K562 (cell line): ENCODE measurements at regions not wholly inside any gene's neighbourhood (a gene's known extent, or its start where the extent isn't known, plus 50 kb on each side); places are given as distances from the start of the nearest gene placed in this dataset.

Experiments
- ATAC-seq: fragments of 200-7000 bp; cut with Tn5 transposase; 3 replicates; pipeline ENCODE4 v1.9.1; 2020; ENCODE audit warnings: moderate library complexity
- BruUV-seq: library from RNA; stranded (reverse); fragments of 400-500 nt; replicated peaks from 2 replicates; lab custom pipeline; 2021; lab: Mats Ljungman, UMichigan
- CTCF ChIA-PET: fragments of 300-600 bp; formaldehyde crosslinking; extraction: SDS; loops from one replicate; lab custom pipeline; 2021; ENCODE audit warnings: low intra/inter-chr PET ratio; lab: Yijun Ruan, JAX
- POLR2A ChIA-PET: fragments of 300-600, 350-650 bp; sonication (Branson Sonifier 250); formaldehyde crosslinking; extraction: SDS; loops from one replicate; lab custom pipeline; 2021; ENCODE audit warnings: antibody characterized with exemption, inconsistent platforms; lab: Yijun Ruan, JAX
- DNase-seq, 4 experiments: peaks; one replicate each; pipeline versions ENCODE4 v3.0.0 to v3.0.0-alpha.2; 2011 to 2018; ENCODE audit warnings: low spot score in 3 of 4, mixed read lengths in 3 of 4; ENCODE audit errors: extremely low read depth in 1 of 4
- FAIRE-seq: peaks from 2 replicates; lab custom pipeline; 2011; peaks lifted over from hg19 to GRCh38; lab: Jason Lieb, UNC
- H2AFZ ChIP-seq: 2 replicates; pipeline ENCODE4 v1.6.0; 2011; ENCODE audit warnings: low read depth, low read length, control low read depth, inconsistent platforms
- H3K27ac ChIP-seq: fragments of 200-600 bp; 3 replicates; pipeline ENCODE4 v1.8.0; 2011; ENCODE audit warnings: low read depth, mild to moderate bottlenecking, control low read depth, inconsistent platforms, low read length, moderate library complexity, mixed read lengths; ENCODE audit errors: extremely low read depth
- H3K27me3 ChIP-seq, 2 experiments: fragments of 300-600 bp in 1 of 2; 2 replicates in 1 of 2; 3 replicates in 1 of 2; pipeline versions ENCODE4 v1.6.0 to v1.8.0; 2011; ENCODE audit warnings: inconsistent platforms in 2 of 2, low read length in 2 of 2, mild to moderate bottlenecking in 1 of 2, mixed read lengths in 1 of 2, moderate library complexity in 1 of 2; ENCODE audit not compliant: control insufficient read depth in 2 of 2, insufficient read depth in 2 of 2
- H3K36me3 ChIP-seq: fragments of 300-600 bp; 3 replicates; pipeline ENCODE4 v1.8.0; 2011; ENCODE audit warnings: mild to moderate bottlenecking, low read length, inconsistent platforms; ENCODE audit not compliant: control insufficient read depth, insufficient read depth
- H3K4me1 ChIP-seq, 2 experiments: fragments of 200-600 bp in 1 of 2; replicated peaks in 1 of 2; 2 replicates in 1 of 2; 3 replicates in 1 of 2; pipeline versions ENCODE4 v1.5.1 to v1.8.0; 2011; ENCODE audit warnings: inconsistent platforms in 2 of 2, low read length in 2 of 2, mild to moderate bottlenecking in 1 of 2, mixed read lengths in 1 of 2, moderate library complexity in 1 of 2; ENCODE audit not compliant: control insufficient read depth in 2 of 2, insufficient read depth in 2 of 2
- H3K4me2 ChIP-seq: 2 replicates; pipeline ENCODE4 v1.6.1; 2011; ENCODE audit warnings: low read length, control low read depth, inconsistent platforms, mixed read lengths; ENCODE audit not compliant: insufficient read depth
- H3K4me3 ChIP-seq: fragments of 200-600 bp; sonication (generic), shearing (Covaris generic); 2 replicates; pipeline ENCODE4 v1.5.1; 2016; ENCODE audit warnings: control low read depth, inconsistent platforms
- H3K79me2 ChIP-seq: fragments of 200-600 bp; 3 replicates; pipeline ENCODE4 v1.8.0; 2011; ENCODE audit warnings: low read length, inconsistent platforms; ENCODE audit not compliant: control insufficient read depth, insufficient read depth
- H3K9ac ChIP-seq, 2 experiments: 2 replicates each; pipeline versions ENCODE4 v1.6.0 to v1.6.1; 2011; ENCODE audit warnings: low read depth in 2 of 2, low read length in 2 of 2, control low read depth in 1 of 2, inconsistent platforms in 1 of 2, mild to moderate bottlenecking in 1 of 2, mixed read lengths in 1 of 2; ENCODE audit not compliant: insufficient read depth in 1 of 2
- H3K9me1 ChIP-seq: one replicate; pipeline ENCODE4 v1.6.0; 2011; ENCODE audit warnings: inconsistent platforms, mild to moderate bottlenecking, low read length, moderate library complexity; ENCODE audit not compliant: control insufficient read depth, insufficient read depth
- H3K9me3 ChIP-seq: replicated peaks from 2 replicates; pipeline ENCODE4 v1.5.1; 2011; ENCODE audit warnings: low read depth, low read length, inconsistent platforms; ENCODE audit not compliant: control insufficient read depth, insufficient read depth
- H4K20me1 ChIP-seq: replicated peaks from 2 replicates; pipeline ENCODE4 v1.6.1; 2011; ENCODE audit warnings: low read length, inconsistent platforms, mixed read lengths; ENCODE audit not compliant: control insufficient read depth, insufficient read depth
- ATF2 ChIP-seq: sonication (generic); formaldehyde crosslinking; IDR thresholded peaks from 2 replicates; pipeline ENCODE4 v1.8.1; 2022; ENCODE audit warnings: missing genetic modification reagents
- CREB3 ChIP-seq: fragments of 450-650 bp; conservative IDR thresholded peaks from 2 replicates; pipeline ENCODE4 v1.6.1; 2016; ENCODE audit warnings: missing genetic modification characterization, low read depth, mild to moderate bottlenecking, missing compliant biosample characterization, moderate library complexity
- DLX4 ChIP-seq: fragments of 250-450 bp; sonication (Bioruptor Pico); IDR thresholded peaks from 2 replicates; pipeline ENCODE4 v1.6.1; 2021; ENCODE audit warnings: mild to moderate bottlenecking
- FOXK2 ChIP-seq, 2 experiments: fragments of 450-650 bp; IDR thresholded peaks in 1 of 2; conservative IDR thresholded peaks in 1 of 2; 2 replicates each; pipeline ENCODE4 v1.6.1; 2016; ENCODE audit warnings: low read depth in 2 of 2, mild to moderate bottlenecking in 1 of 2
- HDAC8 ChIP-seq: fragments of 450-650 bp; IDR thresholded peaks from 2 replicates; pipeline ENCODE4 v1.6.1; 2016; ENCODE audit warnings: mild to moderate bottlenecking, missing genetic modification characterization, moderate library complexity, missing compliant biosample characterization
- JUN ChIP-seq, 2 experiments: sonication (generic) in 1 of 2; formaldehyde crosslinking in 1 of 2; IDR thresholded peaks; 2 replicates each; pipeline versions ENCODE4 v1.6.1 to v1.8.0; 2012 to 2022; ENCODE audit warnings: borderline replicate concordance in 2 of 2, mild to moderate bottlenecking in 2 of 2, improper control_type of control experiment in 1 of 2, low read depth in 1 of 2, low read length in 1 of 2, missing genetic modification reagents in 1 of 2
- NCOA1 ChIP-seq: fragments of 450-650 bp; IDR thresholded peaks from 2 replicates; pipeline ENCODE4 v1.6.1; 2016; ENCODE audit warnings: low read depth
- POU5F1 ChIP-seq: fragments of 150-350 bp; IDR thresholded peaks from 2 replicates; pipeline ENCODE4 v1.6.1; 2014; ENCODE audit warnings: borderline replicate concordance, low read length, low read depth, mild to moderate bottlenecking; ENCODE audit not compliant: partially characterized antibody
- PPARD ChIP-seq: fragments of 250-450 bp; sonication (Bioruptor Pico); IDR thresholded peaks from 2 replicates; pipeline ENCODE4 v1.8.0; 2022; ENCODE audit warnings: inconsistent platforms, mild to moderate bottlenecking, moderate library complexity
- SAFB ChIP-seq: fragments of 200-400 bp; formaldehyde crosslinking; IDR thresholded peaks from 2 replicates; pipeline ENCODE4 v1.6.1; 2017; ENCODE audit warnings: low read depth, low read length, borderline replicate concordance
- TEAD1 ChIP-seq, 2 experiments: fragments of 450-650 bp in 1 of 2; sonication (generic) in 1 of 2; formaldehyde crosslinking; IDR thresholded peaks; 2 replicates each; pipeline versions ENCODE4 v1.4.0 to v1.8.0; 2020 to 2022; ENCODE audit warnings: mild to moderate bottlenecking in 2 of 2, missing genetic modification reagents in 1 of 2
- USF2 ChIP-seq: sonication (generic); formaldehyde crosslinking; IDR thresholded peaks from 2 replicates; pipeline ENCODE4 v1.5.0; 2020; ENCODE audit warnings: missing genetic modification reagents
- ZBTB8A ChIP-seq: fragments of 450-650 bp; IDR thresholded peaks from 2 replicates; pipeline ENCODE4 v1.6.1; 2018; ENCODE audit warnings: mild to moderate bottlenecking, moderate library complexity; ENCODE audit not compliant: partially characterized antibody
- ZNF316 ChIP-seq: fragments of 450-650 bp; IDR thresholded peaks from 2 replicates; pipeline ENCODE4 v1.6.1; 2016
- ZNF699 ChIP-seq: fragments of 250-450 bp; sonication (Bioruptor Pico); IDR thresholded peaks from 2 replicates; pipeline ENCODE4 v1.8.0; 2021; ENCODE audit warnings: mild to moderate bottlenecking, moderate library complexity; ENCODE audit not compliant: insufficient replicate concordance
- ZZZ3 ChIP-seq: fragments of 450-650 bp; IDR thresholded peaks from 2 replicates; pipeline ENCODE4 v1.6.1; 2016; ENCODE audit warnings: antibody characterized with exemption, mild to moderate bottlenecking, moderate library complexity
- WGBS: fragments of 100-300 bp; shearing (Covaris generic); methylation state at CpG from one replicate; pipeline ENCODE4 v1.1.6; 2016; ENCODE audit warnings: low coverage, mixed read lengths; ENCODE audit not compliant: insufficient coverage; ENCODE audit errors: missing lambda C conversion rate; 5-methylcytosine and 5-hydroxymethylcytosine counted together
- in situ Hi-C: fragments of 300-500 bp; cut with MboI; formaldehyde crosslinking; loops from 4 replicates; pipeline ENCODE4 v1.15.0; 2018; ENCODE audit warnings: inconsistent platforms, mixed read lengths
- intact Hi-C: fragments of 100-400 bp; cut with micrococcal nuclease; formaldehyde crosslinking; loops from 2 replicates; pipeline ENCODE4 v1.14.2; 2022
- TF ChIP-seq, protein P1 (sequence below): conservative IDR thresholded peaks from 2 replicates; pipeline ENCODE4 v1.6.1; 2011; ENCODE audit warnings: low read depth, mild to moderate bottlenecking, low read length; ENCODE audit not compliant: control insufficient read depth

DNA sequence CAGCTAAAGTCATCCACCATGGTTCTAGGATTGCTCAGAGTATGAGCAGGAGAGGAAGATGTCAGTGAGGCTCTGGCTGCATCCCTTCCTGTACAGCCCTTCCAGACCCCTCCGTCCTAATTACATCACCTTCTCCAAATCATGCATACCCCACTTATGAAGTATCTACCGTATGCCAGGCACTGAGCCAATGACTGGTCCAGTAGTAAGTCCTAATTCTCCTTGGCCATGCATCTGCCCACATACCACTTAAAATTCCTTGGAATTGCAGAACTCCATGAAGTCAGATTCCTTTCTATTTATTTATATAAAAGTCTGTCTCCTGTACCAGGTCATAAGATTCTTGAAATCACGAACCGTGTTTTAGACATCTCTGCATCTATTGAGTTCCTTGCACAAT is 106.1 kb downstream of the SEC16B start:
- no peaks in the 10 kb centered on the region for H3K9me1 ChIP-seq
- no peak overlapping the region for H3K27ac ChIP-seq
- 1% methylated on average over 4 of the region's 4 CpGs for WGBS
- H3K4me2 ChIP-seq = no peak overlapping the region
- H2AFZ ChIP-seq = no peak overlapping the region
- DNase-seq (no peak), FAIRE-seq (no peak), ATAC-seq (no peak)
- CTCF ChIA-PET = no interaction called here
- no peak overlapping the region for H3K4me3 ChIP-seq
- no peaks in the 10 kb centered on the region for H3K36me3 ChIP-seq
- H3K79me2 ChIP-seq = no peaks in the 10 kb centered on the region
- H4K20me1 ChIP-seq = no peaks in the 10 kb centered on the region
- no TSS peak for BruUV-seq
- intact Hi-C loops = no loop called here
- H3K9me3 ChIP-seq = no peaks in the 10 kb centered on the region; the same call in 1 of the 2 replicates
- no peaks in the 10 kb centered on the region for H3K4me1 ChIP-seq
- H3K9ac ChIP-seq = no peak overlapping the region
- in situ Hi-C loops = no loop called here
- POLR2A ChIA-PET = no interaction called here
- no peaks in the 10 kb centered on the region for H3K27me3 ChIP-seq
- TF ChIP-seq TEAD1 (CRISPR knock-in tag; IDR thresholded peaks at IDR 0.05) (no peak), ZNF699 (CRISPR knock-in tag) (no peak), FOXK2 (conservative IDR thresholded peaks at IDR 0.05 in 1 of 2, IDR thresholded peaks at IDR 0.05 in 1 of 2; ENCODE audit: low read depth in 2 of 2) (no peak), POU5F1 (no peak), ZNF316 (no peak), NCOA1 (no peak), HDAC8 (tag) (no peak), DLX4 (CRISPR knock-in tag) (no peak), USF2 (CRISPR knock-in tag) (no peak), PPARD (no peak), CREB3 (tag) (no peak), ZZZ3 (no peak), SAFB (no peak), JUN (IDR thresholded peaks at IDR 0.05; ENCODE audit: borderline replicate concordance, low read depth, low read length) (no peak), JUN (CRISPR knock-in tag; IDR thresholded peaks at IDR 0.05; ENCODE audit: borderline replicate concordance) (no peak), ZBTB8A (no peak), ATF2 (CRISPR knock-in tag) (no peak)
- TF ChIP-seq, protein P1, sequence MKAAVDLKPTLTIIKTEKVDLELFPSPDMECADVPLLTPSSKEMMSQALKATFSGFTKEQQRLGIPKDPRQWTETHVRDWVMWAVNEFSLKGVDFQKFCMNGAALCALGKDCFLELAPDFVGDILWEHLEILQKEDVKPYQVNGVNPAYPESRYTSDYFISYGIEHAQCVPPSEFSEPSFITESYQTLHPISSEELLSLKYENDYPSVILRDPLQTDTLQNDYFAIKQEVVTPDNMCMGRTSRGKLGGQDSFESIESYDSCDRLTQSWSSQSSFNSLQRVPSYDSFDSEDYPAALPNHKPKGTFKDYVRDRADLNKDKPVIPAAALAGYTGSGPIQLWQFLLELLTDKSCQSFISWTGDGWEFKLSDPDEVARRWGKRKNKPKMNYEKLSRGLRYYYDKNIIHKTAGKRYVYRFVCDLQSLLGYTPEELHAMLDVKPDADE = no peak
